ENCODE measurements at regions not wholly inside any gene's neighbourhood (a gene's known extent, or its start where the extent isn't known, plus 50 kb on each side); places are given as distances from the start of the nearest gene placed in this dataset.

GRCh38 chrX:131199091-131199490 is 90.0 kb downstream of the IGSF1 start:
- no peak overlapping the region for H3K9ac ChIP-seq (ENCODE audit: insufficient read depth, low read depth, low read length)
- no peak for TF ChIP-seq NRL (CRISPR knock-in tag; IDR thresholded peaks at IDR 0.05; ENCODE audit: borderline replicate concordance)
- TF ChIP-seq FOSL2 (CRISPR knock-in tag; IDR thresholded peaks at IDR 0.05): 0 out of 2 replicates have a peak, but pooled peaks have one; percentile 25
- DNase-seq (ENCODE audit: low spot score) (no peak), ATAC-seq (no peak), FAIRE-seq (no peak)
- H3K4me1 ChIP-seq (ENCODE audit: insufficient read depth, low read length): peaks cover 42% of the 10 kb centered on the region
- no peak overlapping the region for H2AFZ ChIP-seq (ENCODE audit: low read length)
- in situ Hi-C loops (cut with HindIII; ENCODE audit: extremely low pct_ligation_motif_present, low pct_unique_long_range_greater_than_20kb): no loop called here
- POLR2A ChIA-PET: no interaction called here
- WGBS (ENCODE audit: low lambda C conversion rate): 49% methylated on average over 6 of the region's 6 CpGs
- H3K4me3 ChIP-seq (replicated peaks in 1 of 3; ENCODE audit: insufficient read depth in 1 of 3, low read depth in 2 of 3, low read length in 3 of 3): no peak overlapping the region
- no peak overlapping the region for H3K27ac ChIP-seq (ENCODE audit: extremely low read length, insufficient read depth, low read length)
- intact Hi-C loops (cut with micrococcal nuclease; ENCODE audit: unreplicated experiment): no loop called here
- CTCF ChIA-PET (ENCODE audit: low intra/inter-chr PET ratio, low total read pairs): no interaction called here
- no peaks in the 10 kb centered on the region for H3K27me3 ChIP-seq (ENCODE audit: control insufficient read depth in 1 of 2, insufficient read depth in 2 of 2, low read length in 2 of 2)
- H3K36me3 ChIP-seq (replicated peaks in 1 of 2; ENCODE audit: control insufficient read depth in 1 of 2, insufficient read depth in 2 of 2, low read length in 2 of 2): no peaks in the 10 kb centered on the region
- BruUV-seq (replicated peaks): no TSS peak
- no peaks in the 10 kb centered on the region for H4K20me1 ChIP-seq (ENCODE audit: insufficient read depth, low read length)
- H3K4me2 ChIP-seq (ENCODE audit: low read depth, low read length): no peak overlapping the region
- H3K79me2 ChIP-seq (ENCODE audit: insufficient read depth, low read length): no peaks in the 10 kb centered on the region
- H3K9me3 ChIP-seq (ENCODE audit: low read length): no peaks in the 10 kb centered on the region

- Histone ChIP-seq H3K79me2 (ENCODE audit: insufficient read depth, low read length) (no peaks in the 10 kb centered on the region), H3K27ac (ENCODE audit: extremely low read length, insufficient read depth, low read length) (no peak overlapping the region), H4K20me1 (ENCODE audit: insufficient read depth, low read length) (no peaks in the 10 kb centered on the region), H3K36me3 (replicated peaks in 1 of 2; ENCODE audit: control insufficient read depth in 1 of 2, insufficient read depth in 2 of 2, low read length in 2 of 2) (no peaks in the 10 kb centered on the region), H3K4me1 (ENCODE audit: insufficient read depth, low read length) (no peaks in the 10 kb centered on the region), H3K27me3 (ENCODE audit: control insufficient read depth in 1 of 2, insufficient read depth in 2 of 2, low read length in 2 of 2) (no peaks in the 10 kb centered on the region), H3K9me3 (ENCODE audit: low read length) (no peaks in the 10 kb centered on the region), H2AFZ (ENCODE audit: low read length) (no peak overlapping the region), H3K9ac (ENCODE audit: insufficient read depth, low read depth, low read length) (no peak overlapping the region), H3K4me2 (ENCODE audit: low read depth, low read length) (no peak overlapping the region), H3K4me3 (replicated peaks in 1 of 3; ENCODE audit: insufficient read depth in 1 of 3, low read depth in 2 of 3, low read length in 3 of 3) (no peak overlapping the region)
- ATAC-seq: no peak
- DNase-seq (ENCODE audit: low spot score): no peak
- WGBS (ENCODE audit: low lambda C conversion rate): 0% methylated on average over 1 of the region's 1 CpG
- in situ Hi-C loops (cut with HindIII; ENCODE audit: extremely low pct_ligation_motif_present, low pct_unique_long_range_greater_than_20kb): no loop called here
- ChIA-PET CTCF (ENCODE audit: low intra/inter-chr PET ratio, low total read pairs) (no interaction called here), POLR2A (no interaction called here)
- no peak for TF ChIP-seq KDM6A (CRISPR knock-in tag; IDR thresholded peaks at IDR 0.05; ENCODE audit: low read depth)
- TF ChIP-seq CREM (IDR thresholded peaks at IDR 0.05): no peak
- no peak for TF ChIP-seq CREM (CRISPR knock-in tag; IDR thresholded peaks at IDR 0.05)
- no peak for TF ChIP-seq JUND (CRISPR knock-in tag; IDR thresholded peaks at IDR 0.05)
- no peak for TF ChIP-seq ARID3A (IDR thresholded peaks at IDR 0.05; ENCODE audit: low read depth, low read length)
- BruUV-seq (replicated peaks): no TSS peak
- FAIRE-seq: no peak
- intact Hi-C loops (cut with micrococcal nuclease; ENCODE audit: unreplicated experiment): no loop called here
Observed at GRCh38 chrX:131187206-131187605, 101.9 kb downstream of the IGSF1 start.
